NT2/D1 (cell line): ENCODE measurements at regions not wholly inside any gene's neighbourhood (a gene's known extent, or its start where the extent isn't known, plus 50 kb on each side); places are given as distances from the start of the nearest gene placed in this dataset.
A peak's percentile ranks its signal among the peaks of the same experiment; 100 is the strongest.
"Not testable (repeated sequence)": the region's sequence is repeated elsewhere in the genome, so short reads cannot be mapped to it uniquely, and the experiment has no call there.

Experiments used
- DNase-seq: peaks from one replicate; pipeline ENCODE4 v3.0.0-alpha.2; 2011; ENCODE audit warnings: low read depth, low spot score
- H3K27me3 ChIP-seq: 2 replicates; pipeline ENCODE4 v1.6.0; 2011; ENCODE audit warnings: mild to moderate bottlenecking; ENCODE audit not compliant: insufficient read length, insufficient read depth
- H3K36me3 ChIP-seq: 2 replicates; pipeline ENCODE4 v1.6.1; 2011; ENCODE audit warnings: mild to moderate bottlenecking, low read length, mixed read lengths; ENCODE audit not compliant: insufficient read depth, insufficient read length
- H3K4me1 ChIP-seq: 2 replicates; pipeline ENCODE4 v1.5.1; 2011; ENCODE audit not compliant: insufficient read depth, insufficient read length
- H3K4me3 ChIP-seq: 2 replicates; pipeline ENCODE4 v1.5.1; 2011; ENCODE audit warnings: low read depth; ENCODE audit not compliant: insufficient read length
- H3K9ac ChIP-seq: 2 replicates; pipeline ENCODE4 v1.6.0; 2011; ENCODE audit warnings: low read depth; ENCODE audit not compliant: insufficient read length
- H3K9me3 ChIP-seq: 2 replicates; pipeline ENCODE4 v1.5.1; 2011; ENCODE audit warnings: mild to moderate bottlenecking, low read length; ENCODE audit not compliant: insufficient read depth
- SUZ12 ChIP-seq: IDR thresholded peaks from 2 replicates; pipeline ENCODE4 v1.6.1; 2011; ENCODE audit not compliant: insufficient read length, insufficient read depth; ENCODE audit errors: extremely low read depth
- YY1 ChIP-seq: IDR thresholded peaks from 2 replicates; pipeline ENCODE4 v1.6.1; 2011; ENCODE audit not compliant: insufficient read length, insufficient read depth
- ZNF274 ChIP-seq: IDR thresholded peaks from 2 replicates; pipeline ENCODE4 v1.6.1; 2011; ENCODE audit warnings: mild to moderate bottlenecking, low read depth, low read length

GRCh38 chr11:121368364-121369240 is 76.0 kb downstream of the SC5D start:
- H3K9ac ChIP-seq, result no peak overlapping the region
- no peaks in the 10 kb centered on the region for H3K36me3 ChIP-seq
- H3K4me1 ChIP-seq, result peaks cover 3% of the 10 kb centered on the region

GRCh38 chr11:121369366-121369765 is 76.8 kb downstream of the SC5D start:
- H3K4me3 ChIP-seq, result no peak overlapping the region
- DNase-seq, result no peak
- TF ChIP-seq ZNF274, result no peak
- no peak for TF ChIP-seq SUZ12
- TF ChIP-seq YY1, result no peak
- no peaks in the 10 kb centered on the region for H3K36me3 ChIP-seq
- H3K9ac ChIP-seq, result no peak overlapping the region
- no peaks in the 10 kb centered on the region for H3K9me3 ChIP-seq
- no peaks in the 10 kb centered on the region for H3K27me3 ChIP-seq
- peaks cover 3% of the 10 kb centered on the region for H3K4me1 ChIP-seq

More at GRCh38 chr11:121368364-121369240, 76.0 kb downstream of the SC5D start:
- H3K27me3 ChIP-seq, result no peaks in the 10 kb centered on the region
- DNase-seq, result no peak
- H3K9me3 ChIP-seq, result no peaks in the 10 kb centered on the region
- TF ChIP-seq ZNF274, result no peak
- no peak for TF ChIP-seq YY1
- no peak for TF ChIP-seq SUZ12
- no peak overlapping the region for H3K4me3 ChIP-seq

DNA sequence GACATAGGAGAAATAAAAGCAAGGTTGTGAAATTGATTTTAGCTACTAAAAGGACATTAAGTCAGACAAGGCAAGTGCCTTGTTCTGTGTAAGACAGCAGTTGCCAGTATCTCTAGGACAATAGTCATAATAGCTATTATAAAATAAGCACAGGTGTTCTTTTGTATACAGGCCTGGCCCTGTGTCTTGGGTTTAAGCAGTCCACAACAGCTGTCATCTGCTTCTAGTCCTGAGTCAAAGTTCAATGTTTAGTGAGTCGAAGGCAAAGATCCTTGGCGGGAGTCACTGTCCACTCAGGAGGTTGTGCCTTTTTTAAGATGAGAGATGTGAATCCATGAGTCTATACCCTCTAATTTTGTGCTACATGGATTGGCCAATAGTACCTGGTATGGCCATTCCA is 79.5 kb downstream of the SC5D start:
- no peak overlapping the region for H3K4me3 ChIP-seq
- H3K27me3 ChIP-seq, result no peaks in the 10 kb centered on the region
- H3K36me3 ChIP-seq, result no peaks in the 10 kb centered on the region
- no peak for DNase-seq
- no peak overlapping the region for H3K9ac ChIP-seq
- H3K4me1 ChIP-seq, result peaks cover 3% of the 10 kb centered on the region
- no peaks in the 10 kb centered on the region for H3K9me3 ChIP-seq
- TF ChIP-seq SUZ12, result no peak

GRCh38 chr11:121372671-121373429 is 79.3 kb upstream of the SORL1 start:
- peak; percentile 83 for DNase-seq
- Histone ChIP-seq H3K4me1 (peaks cover 3% of the 10 kb centered on the region), H3K27me3 (no peaks in the 10 kb centered on the region), H3K36me3 (no peaks in the 10 kb centered on the region), H3K9ac (no peak overlapping the region), H3K4me3 (no peak overlapping the region), H3K9me3 (no peaks in the 10 kb centered on the region)
- TF ChIP-seq SUZ12 (no peak), YY1 (no peak), ZNF274 (no peak)

DNA sequence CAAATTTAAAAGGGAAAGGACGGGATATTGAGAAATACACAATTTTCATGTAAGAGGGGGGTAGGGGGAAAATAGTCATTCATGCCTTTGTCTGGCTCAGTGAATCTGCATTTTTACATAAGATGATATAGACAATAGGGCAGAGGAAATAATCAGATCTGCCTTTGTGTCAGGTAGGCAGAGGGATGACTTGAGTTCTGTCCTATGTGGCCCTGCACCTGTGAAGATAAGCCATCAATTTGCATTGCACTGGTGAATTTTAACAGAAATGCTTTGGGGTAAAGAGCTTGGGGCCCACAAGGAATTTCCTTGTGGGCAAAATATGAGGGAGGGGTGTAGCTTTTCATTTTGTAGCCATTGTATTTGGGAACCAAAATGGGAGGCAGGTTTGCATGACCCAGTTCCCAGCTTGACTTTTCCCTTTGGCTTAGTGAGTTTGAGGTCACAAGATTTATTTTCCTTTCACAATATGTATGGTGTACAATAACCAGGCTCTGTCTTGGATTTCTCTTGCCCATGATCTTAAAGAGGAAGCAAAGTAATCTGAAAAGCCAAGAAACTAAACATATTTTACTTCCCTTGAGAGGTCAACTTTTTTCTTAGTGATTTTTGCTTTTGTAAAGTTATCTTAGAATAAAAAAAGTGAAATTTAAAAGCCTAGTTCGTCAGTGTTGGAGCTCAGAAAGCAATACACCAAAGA is 77.7 kb upstream of the SORL1 start:
- no peak for DNase-seq
- Histone ChIP-seq H3K4me1 (peaks cover 3% of the 10 kb centered on the region), H3K4me3 (no peak overlapping the region), H3K36me3 (no peaks in the 10 kb centered on the region), H3K27me3 (no peaks in the 10 kb centered on the region), H3K9me3 (no peaks in the 10 kb centered on the region), H3K9ac (no peak overlapping the region)
- TF ChIP-seq ZNF274 (no peak), YY1 (no peak), SUZ12 (no peak)

DNA sequence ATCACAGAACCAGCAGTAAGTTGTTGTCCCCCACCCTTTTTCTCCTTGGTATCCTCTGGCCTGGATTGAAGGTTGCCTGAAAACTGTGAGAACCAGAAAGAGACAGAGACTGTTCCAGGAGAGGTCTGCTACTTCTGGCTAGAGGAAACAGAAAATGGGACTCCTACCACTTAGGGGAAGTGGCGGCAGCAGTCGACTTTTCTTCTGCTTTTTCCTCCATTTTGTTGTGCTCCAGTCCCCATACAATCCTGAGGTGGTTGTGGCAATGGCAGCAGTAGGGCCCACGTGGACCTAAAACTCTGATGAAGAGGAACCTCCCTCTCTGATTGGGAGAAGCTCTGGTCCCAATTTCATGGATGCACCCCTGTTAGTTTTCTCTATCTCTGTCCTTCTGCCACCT is 76.0 kb upstream of the SORL1 start:
- no peak overlapping the region for H3K9ac ChIP-seq
- H3K27me3 ChIP-seq, result no peaks in the 10 kb centered on the region
- H3K9me3 ChIP-seq, result no peaks in the 10 kb centered on the region
- no peak overlapping the region for H3K4me3 ChIP-seq
- DNase-seq, result no peak
- peaks cover 3% of the 10 kb centered on the region for H3K4me1 ChIP-seq
- TF ChIP-seq SUZ12, result no peak
- TF ChIP-seq YY1, result no peak
- no peak for TF ChIP-seq ZNF274
- H3K36me3 ChIP-seq, result no peaks in the 10 kb centered on the region

DNA sequence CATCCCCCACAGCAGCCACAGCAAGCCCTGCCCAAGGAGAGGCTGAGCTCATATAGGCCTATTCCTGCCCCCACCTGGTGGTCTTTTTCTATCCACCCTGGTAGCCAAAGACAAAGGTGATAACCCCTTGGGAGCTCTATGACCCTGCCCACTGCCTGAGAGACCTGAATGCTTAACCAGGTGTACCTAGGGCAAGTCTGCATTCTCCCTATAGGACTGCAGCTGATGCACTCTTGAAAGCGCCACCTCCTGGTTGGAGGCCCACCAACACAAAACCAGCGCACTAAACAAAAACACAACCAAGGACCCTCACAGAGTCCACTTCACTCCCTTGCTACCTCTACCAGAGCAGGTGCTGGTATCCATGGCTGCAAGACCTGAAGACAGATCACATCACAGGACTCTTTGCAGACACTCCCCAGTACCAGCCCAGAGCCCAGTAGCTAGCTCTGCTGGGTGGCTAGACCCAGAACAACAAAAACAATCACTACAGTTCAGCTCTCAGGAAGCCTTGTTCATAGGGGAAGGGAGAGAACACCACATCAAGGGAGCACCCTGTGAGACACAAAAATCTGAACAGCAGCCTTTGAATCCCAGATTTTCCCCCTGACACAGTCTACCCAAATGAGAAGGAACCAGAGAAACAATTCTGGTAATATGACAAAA is 72.8 kb upstream of the SORL1 start:
- not testable (repeated sequence) for H3K9me3 ChIP-seq, H3K4me1 ChIP-seq, H3K36me3 ChIP-seq, DNase-seq, H3K9ac ChIP-seq, H3K4me3 ChIP-seq, H3K27me3 ChIP-seq
